ENCODE measurements at regions not wholly inside any gene's neighbourhood (a gene's known extent, or its start where the extent isn't known, plus 50 kb on each side); places are given as distances from the start of the nearest gene placed in this dataset.

- no peak for TF ChIP-seq POLR2A (IDR thresholded peaks at IDR 0.05)
- TF ChIP-seq CTCF (IDR thresholded peaks at IDR 0.05), result no peak
- no peak for TF ChIP-seq POLR2AphosphoS5 (IDR thresholded peaks at IDR 0.05)
Measured at GRCh38 chr4:58688568-58688967, 1578.4 kb upstream of the IGFBP7 start.
